SK-N-SH treated with all-trans-retinoic acid at 6 μM for 48 hours (cell line): ENCODE measurements at regions not wholly inside any gene's neighbourhood (a gene's known extent, or its start where the extent isn't known, plus 50 kb on each side); places are given as distances from the start of the nearest gene placed in this dataset.

Source experiments
- ARNTL ChIP-seq: fragments of 450-650 bp; formaldehyde crosslinking; IDR thresholded peaks from 2 replicates; pipeline ENCODE4 v1.5.0; 2020; ENCODE audit warnings: low read depth, mild to moderate bottlenecking, moderate library complexity, borderline replicate concordance
- CREB5 ChIP-seq: fragments of 250-450 bp; sonication (Bioruptor Pico); IDR thresholded peaks from 2 replicates; pipeline ENCODE4 v1.5.1; 2020; ENCODE audit warnings: low read depth, mild to moderate bottlenecking, moderate library complexity
- CSDC2 ChIP-seq: fragments of 250-450 bp; sonication (Bioruptor Pico); IDR thresholded peaks from 2 replicates; pipeline ENCODE4 v1.5.0; 2020; ENCODE audit warnings: mild to moderate bottlenecking, moderate library complexity
- ESRRG ChIP-seq: fragments of 250-450 bp; sonication (Bioruptor Pico); IDR thresholded peaks from 2 replicates; pipeline ENCODE4 v1.6.1; 2021; ENCODE audit warnings: mild to moderate bottlenecking
- GLIS3 ChIP-seq: fragments of 250-450 bp; sonication (Bioruptor Pico); IDR thresholded peaks from 2 replicates; pipeline ENCODE4 v1.5.0; 2020; ENCODE audit warnings: mild to moderate bottlenecking, moderate library complexity
- ISL1 ChIP-seq: fragments of 250-450 bp; sonication (Bioruptor Pico); IDR thresholded peaks from 2 replicates; pipeline ENCODE4 v2.1.2; 2022; ENCODE audit warnings: mild to moderate bottlenecking, moderate library complexity
- PATZ1 ChIP-seq: fragments of 250-450 bp; sonication (Bioruptor Pico); IDR thresholded peaks from 2 replicates; pipeline ENCODE4 v1.8.0; 2020; ENCODE audit warnings: mild to moderate bottlenecking, moderate library complexity, borderline replicate concordance
- POU6F1 ChIP-seq: fragments of 250-450 bp; sonication (Bioruptor Pico); IDR thresholded peaks from 2 replicates; pipeline ENCODE4 v1.8.0; 2021; ENCODE audit warnings: low read depth, mild to moderate bottlenecking, moderate library complexity, borderline replicate concordance
- PPARA ChIP-seq: fragments of 250-450 bp; sonication (Bioruptor Pico); IDR thresholded peaks from 2 replicates; pipeline ENCODE4 v1.5.0; 2020; ENCODE audit warnings: mild to moderate bottlenecking, borderline replicate concordance
- TCF4 ChIP-seq: fragments of 250-450 bp; sonication (Bioruptor Pico); IDR thresholded peaks from 2 replicates; pipeline ENCODE4 v1.8.0; 2021; ENCODE audit warnings: mild to moderate bottlenecking, moderate library complexity, borderline replicate concordance
- TSHZ2 ChIP-seq: fragments of 250-450 bp; sonication (Bioruptor Pico); IDR thresholded peaks from 2 replicates; pipeline ENCODE4 v1.5.0; 2020; ENCODE audit warnings: mild to moderate bottlenecking, moderate library complexity
- ZFP3 ChIP-seq: fragments of 250-450 bp; sonication (Bioruptor Pico); IDR thresholded peaks from 2 replicates; pipeline ENCODE4 v1.5.0; 2020; ENCODE audit warnings: mild to moderate bottlenecking, moderate library complexity
- ZNF70 ChIP-seq: fragments of 450-650 bp; formaldehyde crosslinking; IDR thresholded peaks from 2 replicates; pipeline ENCODE4 v1.5.0; 2020; ENCODE audit warnings: mild to moderate bottlenecking, moderate library complexity
- ZNF8 ChIP-seq: fragments of 450-650 bp; formaldehyde crosslinking; IDR thresholded peaks from 2 replicates; pipeline ENCODE4 v1.5.0; 2020; ENCODE audit warnings: mild to moderate bottlenecking, moderate library complexity

- TF ChIP-seq ESRRG (CRISPR knock-in tag) = no peak
- TF ChIP-seq PPARA (CRISPR knock-in tag) = no peak
- TF ChIP-seq GLIS3 (CRISPR knock-in tag) = no peak
- TF ChIP-seq ARNTL (CRISPR knock-in tag) = no peak
- no peak for TF ChIP-seq PATZ1 (CRISPR knock-in tag)
- no peak for TF ChIP-seq TCF4 (CRISPR knock-in tag)
- no peak for TF ChIP-seq ZFP3 (CRISPR knock-in tag)
- no peak for TF ChIP-seq POU6F1
- no peak for TF ChIP-seq ZNF8 (CRISPR knock-in tag)
- no peak for TF ChIP-seq ZNF70 (CRISPR knock-in tag)
- no peak for TF ChIP-seq ISL1 (CRISPR knock-in tag)
- no peak for TF ChIP-seq TSHZ2 (CRISPR knock-in tag)
- no peak for TF ChIP-seq CREB5 (CRISPR knock-in tag)
- no peak for TF ChIP-seq CSDC2 (CRISPR knock-in tag)
Observed at GRCh38 chr2:13751955-13752354, 880.6 kb upstream of the LRATD1 start.
